B cell (primary cell): ENCODE measurements at regions not wholly inside any gene's neighbourhood (a gene's known extent, or its start where the extent isn't known, plus 50 kb on each side); places are given as distances from the start of the nearest gene placed in this dataset.
"Not testable (repeated sequence)": the region's sequence is repeated elsewhere in the genome, so short reads cannot be mapped to it uniquely, and the experiment has no call there.

Experiments used
- ATAC-seq: fragments of 200-7000 bp; cut with Tn5 transposase; one replicate; pipeline ENCODE4 v1.10.0; 2021; ENCODE audit warnings: low read depth, mild to moderate bottlenecking, moderate number of reproducible peaks, moderate library complexity
- CTCF ChIA-PET: fragments of 350-600 bp; sonication (Branson Sonifier 250); formaldehyde crosslinking; loops from one replicate; lab custom pipeline; 2021; ENCODE audit warnings: antibody characterized with exemption, inconsistent platforms; lab: Charles Lee
- POLR2A ChIA-PET: fragments of 350-600 bp; sonication (Branson Sonifier 250); formaldehyde crosslinking; loops from one replicate; lab custom pipeline; 2021; ENCODE audit warnings: antibody characterized with exemption; lab: Charles Lee
- DNase-seq: peaks from one replicate; pipeline ENCODE4 v3.0.0; 2013
- H2AFZ ChIP-seq: 2 replicates; pipeline ENCODE4 v1.6.1; 2012; ENCODE audit warnings: mild to moderate bottlenecking, low read depth, low read length; ENCODE audit not compliant: insufficient read depth, poor library complexity, severe bottlenecking
- H3K27ac ChIP-seq, 2 donors: 1 replicate in 1 of 2; 2 replicates in 1 of 2; pipeline ENCODE4 v1.5.1; 2012 to 2013; ENCODE audit warnings: low read length in 2 of 2, mild to moderate bottlenecking in 2 of 2, moderate library complexity in 1 of 2
- H3K27me3 ChIP-seq, 4 experiments: fragments of 200-600 bp in 1 of 4; sonication (generic) in 1 of 4; replicated peaks in 1 of 4; 1 replicate in 2 of 4; 2 replicates in 2 of 4; pipeline versions ENCODE4 v1.6.1 to v1.7.0; 2013 to 2016; ENCODE audit warnings: low read length in 3 of 4, mild to moderate bottlenecking in 2 of 4, mixed read lengths in 1 of 4, moderate library complexity in 1 of 4; ENCODE audit not compliant: insufficient read depth in 4 of 4, control insufficient read depth in 3 of 4; ENCODE audit errors: control extremely low read depth in 1 of 4
- H3K36me3 ChIP-seq, 2 experiments: replicated peaks in 1 of 2; 1 replicate in 1 of 2; 2 replicates in 1 of 2; pipeline versions ENCODE4 v1.6.1 to v1.7.1; 2013; ENCODE audit warnings: low read length in 1 of 2; ENCODE audit not compliant: insufficient read depth in 2 of 2, control insufficient read depth in 1 of 2; ENCODE audit errors: control extremely low read depth in 1 of 2, extremely low read depth in 1 of 2
- H3K4me1 ChIP-seq, 2 donors: fragments of 200-600 bp in 1 of 2; sonication (generic) in 1 of 2; 1 replicate in 1 of 2; 2 replicates in 1 of 2; pipeline versions ENCODE4 v1.5.1 to v1.6.1; 2013 to 2017; ENCODE audit warnings: low read length in 2 of 2; ENCODE audit not compliant: control insufficient read depth in 2 of 2, insufficient read depth in 2 of 2
- H3K4me2 ChIP-seq: replicated peaks from 2 replicates; pipeline ENCODE3; 2012; ENCODE audit warnings: mild to moderate bottlenecking, low read depth, low read length; ENCODE audit not compliant: poor library complexity, severe bottlenecking
- H3K4me3 ChIP-seq, 5 experiments: fragments of 200-600 bp in 1 of 5; sonication (generic) in 1 of 5; 1 replicate in 3 of 5; 2 replicates in 2 of 5; pipeline versions ENCODE4 v1.5.1 to v1.7.0; 2011 to 2016; ENCODE audit warnings: low read length in 4 of 5, mild to moderate bottlenecking in 4 of 5, low read depth in 2 of 5, control low read depth in 1 of 5, moderate library complexity in 1 of 5; ENCODE audit not compliant: insufficient read depth in 1 of 5; ENCODE audit errors: control extremely low read depth in 1 of 5, extremely low read depth in 1 of 5
- H3K79me2 ChIP-seq: fragments of 200-600 bp; sonication (generic); one replicate; pipeline ENCODE4 v1.6.0; 2016; ENCODE audit warnings: low read length; ENCODE audit not compliant: control insufficient read depth, insufficient read depth
- H3K9ac ChIP-seq: fragments of 200-600 bp; sonication (generic); 2 replicates; pipeline ENCODE4 v1.6.1; 2017; ENCODE audit warnings: mild to moderate bottlenecking, low read length, moderate library complexity
- H3K9me3 ChIP-seq, 3 donors: one replicate each; pipeline versions ENCODE4 v1.6.1 to v1.7.1; 2013; ENCODE audit warnings: low read length in 2 of 3; ENCODE audit not compliant: control insufficient read depth in 2 of 3, insufficient read depth in 1 of 3; ENCODE audit errors: control extremely low read depth in 1 of 3
- H4K20me1 ChIP-seq: 2 replicates; pipeline ENCODE4 v1.6.0; 2012; ENCODE audit warnings: mild to moderate bottlenecking, low read length; ENCODE audit not compliant: insufficient read depth, control insufficient read depth, poor library complexity, severe bottlenecking
- H3K27ac Mint-ChIP-seq: one replicate; pipeline ENCODE4 v1.8.0; 2021; ENCODE audit warnings: mixed read lengths
- H3K27me3 Mint-ChIP-seq: one replicate; pipeline ENCODE4 v1.8.0; 2021; ENCODE audit warnings: mixed read lengths
- H3K4me1 Mint-ChIP-seq: one replicate; pipeline ENCODE4 v1.8.0; 2021; ENCODE audit warnings: mixed read lengths
- H3K4me3 Mint-ChIP-seq: one replicate; pipeline ENCODE4 v1.8.0; 2021; ENCODE audit warnings: mixed read lengths
- H3K9me3 Mint-ChIP-seq: one replicate; pipeline ENCODE4 v1.8.0; 2022; ENCODE audit warnings: mixed read lengths; ENCODE audit not compliant: insufficient read depth
- CTCF ChIP-seq: fragments of 200-600 bp; IDR thresholded peaks from one replicate; pipeline ENCODE4 v1.8.0; 2022; ENCODE audit warnings: antibody characterized with exemption, mild to moderate bottlenecking
- EZH2 ChIP-seq: IDR thresholded peaks from 2 replicates; pipeline ENCODE4 v1.6.1; 2012; ENCODE audit warnings: borderline replicate concordance, low read depth, mild to moderate bottlenecking, moderate library complexity, low read length; ENCODE audit not compliant: insufficient read depth, poor library complexity, severe bottlenecking
- WGBS: methylation state at CpG from one replicate; pipeline ENCODE4 v1.1.5; 2013; ENCODE audit warnings: missing lambda C conversion rate; ENCODE audit not compliant: insufficient coverage; 5-methylcytosine and 5-hydroxymethylcytosine counted together
- intact Hi-C: fragments of 100-400 bp; cut with micrococcal nuclease; formaldehyde crosslinking; loops from one replicate; pipeline ENCODE4 v1.10.0; 2022

GRCh38 chr4:43189741-43190140 lies 297.2 kb downstream of the GRXCR1 start:
- Histone ChIP-seq H3K4me1 (no peaks in the 10 kb centered on the region), H3K79me2 (no peaks in the 10 kb centered on the region), H3K9ac (no peak overlapping the region), H3K27ac (no peak overlapping the region), H3K36me3 (no peaks in the 10 kb centered on the region), H4K20me1 (no peaks in the 10 kb centered on the region), H3K27me3 (no peaks in the 10 kb centered on the region), H3K4me2 (no peak overlapping the region), H3K4me3 (no peak overlapping the region), H2AFZ (no peak overlapping the region), H3K9me3 (no peaks in the 10 kb centered on the region)
- ChIA-PET POLR2A (no interaction called here), CTCF (no interaction called here)
- no peak for ATAC-seq
- TF ChIP-seq CTCF (no peak), EZH2 (no peak)
- no peaks in the 10 kb centered on the region for H3K27me3 Mint-ChIP-seq
- WGBS: 74% methylated on average over 3 of the region's 4 CpGs
- no peak overlapping the region for H3K27ac Mint-ChIP-seq
- no peaks in the 10 kb centered on the region for H3K9me3 Mint-ChIP-seq
- H3K4me3 Mint-ChIP-seq: no peak overlapping the region
- H3K4me1 Mint-ChIP-seq: no peaks in the 10 kb centered on the region
- intact Hi-C loops: no loop called here
- DNase-seq: no peak

GRCh38 chr4:43212576-43212975 lies 320.1 kb downstream of the GRXCR1 start:
- H3K27ac Mint-ChIP-seq, H2AFZ ChIP-seq, H3K4me3 ChIP-seq, H3K4me1 ChIP-seq, H3K4me3 Mint-ChIP-seq, POLR2A ChIA-PET, intact Hi-C loops, H4K20me1 ChIP-seq, H3K36me3 ChIP-seq, CTCF ChIA-PET, H3K27me3 ChIP-seq, H3K4me1 Mint-ChIP-seq, H3K9me3 ChIP-seq, H3K79me2 ChIP-seq, DNase-seq, ATAC-seq, H3K4me2 ChIP-seq, H3K27me3 Mint-ChIP-seq, H3K27ac ChIP-seq, H3K9ac ChIP-seq, H3K9me3 Mint-ChIP-seq: not testable (repeated sequence)
- WGBS: no CpG with 5 or more reads among the region's 1 CpG
